GM18505 (cell line): ENCODE measurements at regions not wholly inside any gene's neighbourhood (a gene's known extent, or its start where the extent isn't known, plus 50 kb on each side); places are given as distances from the start of the nearest gene placed in this dataset.
"Not testable (repeated sequence)": the region's sequence is repeated elsewhere in the genome, so short reads cannot be mapped to it uniquely, and the experiment has no call there.

Source experiments
- ATAC-seq: cut with Tn5 transposase; IDR thresholded peaks from one replicate; pipeline ENCODE4 v1.9.1; 2021; ENCODE audit not compliant: unreplicated experiment
- POLR2A ChIP-seq: IDR thresholded peaks from 4 replicates; pipeline ENCODE4 v1.6.1; 2011; ENCODE audit warnings: borderline replicate concordance; ENCODE audit not compliant: insufficient read depth, insufficient read length; ENCODE audit errors: extremely low read depth

- TF ChIP-seq POLR2A, result no peak
- ATAC-seq, result no peak
These were observed 89.9 kb upstream of the ZNF217 start for GRCh38 chr20:53683506-53683905.

- ATAC-seq, result no peak
- TF ChIP-seq POLR2A, result no peak
These were observed 87.9 kb upstream of the ZNF217 start for GRCh38 chr20:53681352-53682212.

GRCh38 chr20:53679597-53680309 is 86.1 kb upstream of the ZNF217 start:
- TF ChIP-seq POLR2A, result no peak
- no peak for ATAC-seq

GRCh38 chr20:53678990-53679596 is 85.5 kb upstream of the ZNF217 start:
- no peak for TF ChIP-seq POLR2A
- ATAC-seq, result no peak

GRCh38 chr20:53678315-53678989 is 84.8 kb upstream of the ZNF217 start:
- no peak for TF ChIP-seq POLR2A
- no peak for ATAC-seq

- ATAC-seq, result no peak
- no peak for TF ChIP-seq POLR2A
These were observed 84.0 kb upstream of the ZNF217 start for GRCh38 chr20:53677447-53678314.

- no peak for ATAC-seq
- TF ChIP-seq POLR2A, result no peak
These were observed 83.3 kb upstream of the ZNF217 start for GRCh38 chr20:53676987-53677386.

- ATAC-seq, result no peak
- no peak for TF ChIP-seq POLR2A
These were observed 82.8 kb upstream of the ZNF217 start for GRCh38 chr20:53676519-53676822.

- no peak for ATAC-seq
- no peak for TF ChIP-seq POLR2A
These were observed 79.0 kb upstream of the ZNF217 start for GRCh38 chr20:53672484-53673129.

GRCh38 chr20:53671370-53671769 is 77.7 kb upstream of the ZNF217 start:
- ATAC-seq, result no peak
- TF ChIP-seq POLR2A, result no peak

- not testable (repeated sequence) for ATAC-seq
These were observed 76.1 kb upstream of the ZNF217 start for GRCh38 chr20:53669517-53670313.
